Neuronal stem cell (in vitro differentiated cells): ENCODE measurements at regions not wholly inside any gene's neighbourhood (a gene's known extent, or its start where the extent isn't known, plus 50 kb on each side); places are given as distances from the start of the nearest gene placed in this dataset.

ENCODE experiments used
- DNase-seq: peaks from one replicate; pipeline ENCODE4 v3.0.0-alpha.2; 2013; ENCODE audit warnings: low spot score
- H2AFZ ChIP-seq: one replicate; pipeline ENCODE4 v1.6.1; 2013; ENCODE audit warnings: mild to moderate bottlenecking, low read length, inconsistent platforms
- H2AK5ac ChIP-seq: 2 replicates; pipeline ENCODE4 v1.6.1; 2013; ENCODE audit warnings: low read depth, mild to moderate bottlenecking, inconsistent platforms, low read length, moderate library complexity, mixed read lengths
- H2BK120ac ChIP-seq: 2 replicates; pipeline ENCODE4 v1.6.1; 2013; ENCODE audit warnings: low read depth, mild to moderate bottlenecking, inconsistent platforms, low read length, moderate library complexity, mixed read lengths
- H2BK12ac ChIP-seq: one replicate; pipeline ENCODE4 v1.6.1; 2013; ENCODE audit warnings: low read length, inconsistent platforms
- H2BK15ac ChIP-seq: 2 replicates; pipeline ENCODE4 v1.6.1; 2013; ENCODE audit warnings: mild to moderate bottlenecking, low read length, inconsistent platforms, mixed read lengths
- H2BK5ac ChIP-seq: one replicate; pipeline ENCODE4 v1.6.1; 2013; ENCODE audit warnings: inconsistent platforms, mild to moderate bottlenecking, low read length, moderate library complexity
- H3K14ac ChIP-seq: one replicate; pipeline ENCODE4 v1.6.1; 2013; ENCODE audit warnings: low read length, inconsistent platforms
- H3K18ac ChIP-seq: 2 replicates; pipeline ENCODE4 v1.6.1; 2013; ENCODE audit warnings: low read length, inconsistent platforms
- H3K23ac ChIP-seq: 2 replicates; pipeline ENCODE4 v1.6.1; 2013; ENCODE audit warnings: low read depth, mild to moderate bottlenecking, mixed read lengths, low read length, inconsistent platforms; ENCODE audit not compliant: poor library complexity
- H3K27ac ChIP-seq: replicated peaks from 3 replicates; pipeline ENCODE4 v1.5.1; 2013; ENCODE audit warnings: low read length, inconsistent platforms
- H3K27me3 ChIP-seq, 3 experiments: 2 replicates each; pipeline ENCODE4 v1.6.1; 2013; ENCODE audit warnings: low read length in 3 of 3, mild to moderate bottlenecking in 2 of 3, inconsistent platforms in 1 of 3, low read depth in 1 of 3, mixed read lengths in 1 of 3, moderate library complexity in 1 of 3; ENCODE audit not compliant: control insufficient read depth in 3 of 3, insufficient read depth in 3 of 3
- H3K36me3 ChIP-seq, 2 donors: replicated peaks in 1 of 2; 2 replicates each; pipeline ENCODE4 v1.6.1; 2013; ENCODE audit warnings: low read length in 2 of 2; ENCODE audit not compliant: control insufficient read depth in 2 of 2, insufficient read depth in 2 of 2
- H3K4ac ChIP-seq: 2 replicates; pipeline ENCODE4 v1.6.1; 2013; ENCODE audit warnings: inconsistent platforms, mild to moderate bottlenecking, low read length, moderate library complexity
- H3K4me1 ChIP-seq, 2 donors: 1 replicate in 1 of 2; 2 replicates in 1 of 2; pipeline ENCODE4 v1.6.1; 2013; ENCODE audit warnings: low read length in 2 of 2, low read depth in 1 of 2; ENCODE audit not compliant: control insufficient read depth in 2 of 2, insufficient read depth in 1 of 2
- H3K4me2 ChIP-seq: one replicate; pipeline ENCODE4 v1.6.1; 2013; ENCODE audit warnings: mild to moderate bottlenecking, low read length, inconsistent platforms; ENCODE audit not compliant: insufficient read depth, poor library complexity, severe bottlenecking
- H3K4me3 ChIP-seq, 2 donors: 2 replicates each; pipeline ENCODE4 v1.5.1; 2013; ENCODE audit warnings: low read length in 2 of 2, mild to moderate bottlenecking in 2 of 2, inconsistent platforms in 1 of 2, moderate library complexity in 1 of 2
- H3K79me1 ChIP-seq: one replicate; pipeline ENCODE4 v1.6.1; 2013; ENCODE audit warnings: low read depth, mild to moderate bottlenecking, inconsistent platforms, low read length, moderate library complexity
- H3K9ac ChIP-seq: one replicate; pipeline ENCODE4 v1.6.1; 2013; ENCODE audit warnings: mild to moderate bottlenecking, low read depth, low read length, inconsistent platforms; ENCODE audit not compliant: poor library complexity
- H3K9me3 ChIP-seq, 2 donors: replicated peaks in 1 of 2; 2 replicates each; pipeline versions ENCODE3 to v1.6.1; 2013; ENCODE audit warnings: low read length in 2 of 2, mild to moderate bottlenecking in 2 of 2, inconsistent platforms in 1 of 2, low read depth in 1 of 2, mixed read lengths in 1 of 2, moderate library complexity in 1 of 2; ENCODE audit not compliant: control insufficient read depth in 2 of 2, insufficient read depth in 1 of 2
- H4K8ac ChIP-seq: one replicate; pipeline ENCODE4 v1.6.1; 2013; ENCODE audit warnings: low read depth, mild to moderate bottlenecking, inconsistent platforms, low read length, moderate library complexity
- H4K91ac ChIP-seq: one replicate; pipeline ENCODE4 v1.6.1; 2013; ENCODE audit warnings: low read length, low read depth, mild to moderate bottlenecking, inconsistent platforms; ENCODE audit not compliant: poor library complexity
- WGBS, 2 donors: extraction: QIAGEN DNeasy Blood & Tissue Kit; methylation state at CpG; one replicate each; pipeline ENCODE4 v1.1.7; 2013; ENCODE audit warnings: missing lambda C conversion rate in 2 of 2, mixed read lengths in 1 of 2; ENCODE audit not compliant: insufficient read length in 2 of 2, insufficient replicate concordance in 1 of 2; ENCODE audit errors: extremely low coverage in 2 of 2; 5-methylcytosine and 5-hydroxymethylcytosine counted together

DNA sequence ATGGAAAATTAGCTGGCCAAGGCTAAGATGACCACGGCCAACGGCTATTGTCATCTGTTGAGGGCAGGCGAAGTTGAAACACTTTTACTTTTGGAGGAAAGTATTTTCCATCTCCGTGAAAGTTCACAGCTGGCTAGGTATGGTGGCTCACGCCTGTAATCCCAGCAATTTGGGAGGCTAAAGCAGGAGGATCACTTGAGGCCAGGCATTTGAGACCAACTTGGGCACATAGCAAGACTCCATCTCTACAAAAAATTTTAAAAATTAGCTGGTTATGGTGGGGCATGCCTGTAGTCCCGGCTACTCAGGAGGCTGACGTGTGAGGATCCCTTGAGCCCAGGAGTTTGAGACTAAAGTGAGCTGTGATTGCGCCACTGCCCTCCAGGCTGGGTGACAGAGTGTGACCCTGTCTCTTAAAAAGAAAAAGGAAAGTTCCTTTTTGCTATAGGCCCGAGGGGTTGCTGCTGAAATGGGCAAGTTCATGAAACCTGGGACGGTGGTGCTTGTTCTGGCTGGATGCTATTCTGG lies 85.5 kb upstream of the MKLN1 start:
- H3K9me3 ChIP-seq = no peaks in the 10 kb centered on the region

GRCh38 chr7:131244259-131244852 lies 83.3 kb upstream of the MKLN1 start:
- Histone ChIP-seq H3K18ac (no peak overlapping the region), H3K4me1 (peaks cover 3 to 5% of the 10 kb centered on the region in 2 donors), H3K36me3 (no peaks in the 10 kb centered on the region), H3K4me2 (no peak overlapping the region), H2AFZ (peak overlapping the region; percentile 80), H3K27ac (no peak overlapping the region), H4K8ac (no peak overlapping the region), H4K91ac (no peak overlapping the region), H2BK5ac (no peak overlapping the region), H3K9me3 (no peaks in the 10 kb centered on the region), H3K4me3 (no peak overlapping the region), H3K14ac (no peak overlapping the region), H2AK5ac (no peak overlapping the region), H3K23ac (no peak overlapping the region), H2BK12ac (no peak overlapping the region), H3K27me3 (no peaks in the 10 kb centered on the region), H3K4ac (no peak overlapping the region), H2BK15ac (no peak overlapping the region), H3K9ac (no peak overlapping the region), H3K79me1 (no peaks in the 10 kb centered on the region), H2BK120ac (no peak overlapping the region)
- no CpG with 5 or more reads among the region's 13 CpGs for WGBS, 2 donors
- peak; percentile 21 for DNase-seq

More for the DNA sequence above, 85.5 kb upstream of the MKLN1 start:
- Histone ChIP-seq H3K79me1 (no peaks in the 10 kb centered on the region), H2BK5ac (no peak overlapping the region), H3K18ac (no peak overlapping the region), H2AFZ (no peak overlapping the region), H3K23ac (no peak overlapping the region), H3K14ac (no peak overlapping the region), H4K91ac (no peak overlapping the region), H3K4me3 (no peak overlapping the region), H2AK5ac (no peak overlapping the region), H3K9ac (no peak overlapping the region), H4K8ac (no peak overlapping the region), H2BK120ac (no peak overlapping the region), H2BK15ac (no peak overlapping the region), H3K36me3 (no peaks in the 10 kb centered on the region), H3K4me2 (no peak overlapping the region), H2BK12ac (no peak overlapping the region), H3K4me1 (peaks cover 2 to 4% of the 10 kb centered on the region in 2 donors), H3K27ac (no peak overlapping the region), H3K4ac (no peak overlapping the region), H3K27me3 (no peaks in the 10 kb centered on the region)
- WGBS, 2 donors = no CpG with 5 or more reads among the region's 10 CpGs
- DNase-seq = no peak

- DNase-seq = no peak
- peaks cover 3 to 4% of the 10 kb centered on the region in 2 donors for H3K9me3 ChIP-seq
- H2BK120ac ChIP-seq = no peak overlapping the region
- no peak overlapping the region for H3K4me2 ChIP-seq
- no peak overlapping the region for H2AFZ ChIP-seq
- no peak overlapping the region for H3K14ac ChIP-seq
- WGBS, 2 donors = no CpG with 5 or more reads among the region's 1 CpG
- no peak overlapping the region for H2BK15ac ChIP-seq
- peaks cover 8 to 12% of the 10 kb centered on the region in 2 donors for H3K4me1 ChIP-seq
- no peak overlapping the region for H2BK5ac ChIP-seq
- no peak overlapping the region for H3K4ac ChIP-seq
- H3K27ac ChIP-seq = no peak overlapping the region
- no peaks in the 10 kb centered on the region for H3K27me3 ChIP-seq
- no peak overlapping the region for H3K4me3 ChIP-seq
- no peak overlapping the region for H4K91ac ChIP-seq
- H3K36me3 ChIP-seq = no peaks in the 10 kb centered on the region
- H3K18ac ChIP-seq = no peak overlapping the region
- H3K23ac ChIP-seq = no peak overlapping the region
- no peak overlapping the region for H3K9ac ChIP-seq
- no peak overlapping the region for H2BK12ac ChIP-seq
- H4K8ac ChIP-seq = no peak overlapping the region
- no peak overlapping the region for H2AK5ac ChIP-seq
- H3K79me1 ChIP-seq = no peaks in the 10 kb centered on the region
These were observed 78.7 kb upstream of the MKLN1 start for GRCh38 chr7:131249003-131249402.

DNA sequence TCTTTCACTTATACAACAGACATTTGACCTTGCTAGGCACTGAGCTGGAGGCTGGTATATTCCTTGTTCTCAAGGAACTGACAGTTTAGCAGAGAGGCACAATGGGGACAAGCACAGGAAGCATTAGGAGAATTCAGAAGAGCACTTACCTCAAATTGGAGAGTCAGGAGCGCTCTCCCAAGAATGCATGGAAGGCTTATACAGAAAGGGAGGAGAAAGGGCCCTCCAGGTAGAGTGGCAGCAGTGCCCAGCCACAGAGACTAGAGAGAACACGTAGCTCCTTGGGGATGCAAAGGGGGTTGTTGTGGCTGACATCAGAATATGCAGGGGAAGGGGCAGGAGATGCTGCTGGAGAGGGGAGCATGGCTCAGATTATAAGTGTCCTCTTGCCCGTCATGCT lies 78.2 kb upstream of the MKLN1 start:
- no peaks in the 10 kb centered on the region for H3K36me3 ChIP-seq
- no peak overlapping the region for H3K23ac ChIP-seq
- no CpG with 5 or more reads among the region's 3 CpGs for WGBS, 2 donors
- H2BK120ac ChIP-seq = no peak overlapping the region
- DNase-seq = no peak
- no peak overlapping the region for H3K4ac ChIP-seq
- no peak overlapping the region for H4K8ac ChIP-seq
- no peak overlapping the region for H4K91ac ChIP-seq
- no peak overlapping the region for H2AFZ ChIP-seq
- H3K27me3 ChIP-seq = no peaks in the 10 kb centered on the region
- no peak overlapping the region for H3K4me3 ChIP-seq
- no peak overlapping the region for H3K4me2 ChIP-seq
- H3K4me1 ChIP-seq = peaks cover 7 to 10% of the 10 kb centered on the region in 2 donors
- H3K9me3 ChIP-seq = peaks cover 4 to 6% of the 10 kb centered on the region in 2 donors
- H2AK5ac ChIP-seq = no peak overlapping the region
- no peak overlapping the region for H2BK5ac ChIP-seq
- no peak overlapping the region for H2BK12ac ChIP-seq
- no peak overlapping the region for H3K27ac ChIP-seq
- no peak overlapping the region for H2BK15ac ChIP-seq
- no peak overlapping the region for H3K18ac ChIP-seq
- H3K9ac ChIP-seq = no peak overlapping the region
- H3K14ac ChIP-seq = no peak overlapping the region
- no peaks in the 10 kb centered on the region for H3K79me1 ChIP-seq
